AG20443 (cell line): ENCODE measurements at regions not wholly inside any gene's neighbourhood (a gene's known extent, or its start where the extent isn't known, plus 50 kb on each side); places are given as distances from the start of the nearest gene placed in this dataset.

ENCODE experiments used
- DNase-seq: peaks from one replicate; pipeline ENCODE4 v3.0.0; 2012; ENCODE audit warnings: low spot score, mixed read lengths

- DNase-seq, result peak; percentile 88
Measured at GRCh38 chr14:54312166-54312801, 84.5 kb upstream of the CDKN3 start.

- no peak for DNase-seq
Measured at GRCh38 chr14:54314365-54315104, 82.3 kb upstream of the CDKN3 start.

DNA sequence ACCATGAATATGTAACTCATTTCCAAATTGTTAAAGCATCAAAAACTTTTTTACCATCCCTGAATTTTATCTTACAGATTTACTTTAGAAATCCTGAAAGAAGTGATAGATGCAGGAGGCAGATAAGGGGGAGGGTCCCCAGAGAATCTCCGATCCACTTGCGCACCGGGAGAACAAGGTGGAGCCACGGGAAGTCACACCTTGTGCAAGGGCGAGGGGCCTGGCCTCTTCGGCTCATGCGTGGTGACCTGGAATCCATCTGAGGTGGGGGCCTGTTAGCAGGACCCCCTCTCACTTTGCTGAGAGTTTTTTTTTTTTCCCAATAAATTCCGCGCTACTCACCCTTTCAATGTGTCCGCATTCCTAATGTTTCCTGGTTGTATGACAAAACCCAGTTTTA, 80.2 kb upstream of the CDKN3 start:
- no peak for DNase-seq

DNA sequence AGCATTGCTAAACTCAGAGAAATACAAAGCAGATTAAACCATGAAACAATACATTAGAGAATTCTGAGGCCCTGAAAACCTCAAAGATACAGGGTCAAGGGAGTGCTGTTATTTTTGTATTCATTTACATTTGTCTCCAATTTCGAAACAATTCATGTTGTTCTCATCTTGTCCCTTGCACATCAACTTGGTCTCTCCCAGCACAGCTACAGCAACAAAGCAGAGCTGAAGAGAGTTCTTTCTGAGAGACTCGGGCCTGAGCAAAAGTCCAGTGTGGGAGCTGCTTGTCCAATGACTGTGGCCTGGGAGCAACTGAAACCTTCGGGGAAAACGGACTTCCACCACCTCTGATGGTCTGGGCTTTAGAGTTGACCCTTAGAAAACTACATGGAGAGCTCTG, 79.4 kb upstream of the CDKN3 start:
- DNase-seq, result no peak

GRCh38 chr14:54322246-54322645, 74.6 kb upstream of the CDKN3 start:
- DNase-seq, result no peak

- no peak for DNase-seq
Measured at GRCh38 chr14:54322701-54323337, 74.0 kb upstream of the CDKN3 start.

GRCh38 chr14:54325766-54326165, 71.0 kb upstream of the CDKN3 start:
- DNase-seq, result no peak

DNA sequence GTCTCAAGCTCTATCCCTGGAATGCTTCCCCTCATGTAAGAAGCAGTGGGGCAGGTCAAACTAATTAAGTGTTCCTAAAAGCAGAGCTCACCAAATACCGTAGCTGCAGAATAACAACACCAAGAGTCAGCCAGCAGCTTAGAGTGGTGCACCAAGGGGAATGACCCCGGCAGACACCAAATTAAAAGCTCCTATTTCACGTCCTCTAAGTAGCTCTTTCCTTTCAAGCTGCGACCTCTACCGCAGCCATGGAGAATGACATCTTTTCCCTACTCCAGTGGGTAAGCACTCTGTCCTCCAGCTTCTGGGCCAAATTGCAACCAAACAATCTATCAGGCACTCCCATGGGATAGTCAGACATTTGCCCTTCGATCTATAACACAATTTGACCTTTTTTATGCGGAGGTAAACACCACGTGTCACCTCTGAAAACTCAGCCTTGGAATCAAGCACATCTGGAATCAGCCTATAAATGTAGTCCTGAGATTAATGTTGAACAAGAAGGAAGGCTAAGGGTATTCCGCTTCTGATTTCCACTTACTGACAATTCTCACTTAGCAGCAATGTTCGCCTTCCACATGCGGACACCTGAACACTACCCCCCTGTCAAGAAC, 67.6 kb upstream of the CDKN3 start:
- DNase-seq, result peak; percentile 81

DNA sequence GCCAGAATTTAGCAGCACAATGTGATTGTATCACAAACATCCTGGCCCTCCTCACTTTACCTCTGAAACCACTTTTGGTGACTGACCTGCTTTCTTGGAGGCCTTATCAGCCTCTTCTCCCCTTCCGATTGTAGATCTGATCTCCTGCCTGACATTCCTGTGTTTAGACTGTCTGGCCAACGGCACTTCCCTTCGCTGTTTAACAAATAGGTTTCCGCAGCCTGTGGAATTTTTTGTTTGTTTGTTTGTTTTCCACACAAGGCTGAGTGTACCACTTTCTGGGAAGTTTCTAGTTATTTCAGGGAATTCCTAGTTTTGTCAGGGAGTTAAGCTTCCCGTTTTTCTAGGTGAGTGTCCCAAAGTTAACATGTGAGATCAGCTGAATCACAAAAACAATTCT, 65.9 kb upstream of the CDKN3 start:
- DNase-seq, result no peak

- no peak for DNase-seq
Measured at GRCh38 chr14:54331516-54331915, 65.3 kb upstream of the CDKN3 start.

DNA sequence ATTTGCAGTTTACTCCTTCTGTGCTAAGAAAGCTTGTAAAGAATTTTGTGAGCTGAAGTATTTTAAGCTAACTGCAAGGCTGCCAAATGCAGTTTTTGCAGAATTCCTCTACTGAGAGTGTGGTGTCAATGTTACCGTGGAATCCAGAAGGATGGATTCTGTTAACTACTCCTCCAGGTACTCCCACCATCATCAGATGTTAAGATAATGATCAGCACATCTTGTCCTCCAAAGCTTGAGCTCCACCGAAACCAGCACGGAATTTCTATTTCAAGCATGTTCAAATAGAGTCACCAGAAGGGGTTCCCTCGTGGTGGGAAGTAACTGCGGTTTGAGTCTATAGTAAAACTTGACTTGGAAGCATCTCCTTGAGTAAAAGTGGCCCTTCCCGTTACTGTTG, 64.3 kb upstream of the CDKN3 start:
- DNase-seq, result no peak

- no peak for DNase-seq
Measured at GRCh38 chr14:54333511-54333910, 63.3 kb upstream of the CDKN3 start.

DNA sequence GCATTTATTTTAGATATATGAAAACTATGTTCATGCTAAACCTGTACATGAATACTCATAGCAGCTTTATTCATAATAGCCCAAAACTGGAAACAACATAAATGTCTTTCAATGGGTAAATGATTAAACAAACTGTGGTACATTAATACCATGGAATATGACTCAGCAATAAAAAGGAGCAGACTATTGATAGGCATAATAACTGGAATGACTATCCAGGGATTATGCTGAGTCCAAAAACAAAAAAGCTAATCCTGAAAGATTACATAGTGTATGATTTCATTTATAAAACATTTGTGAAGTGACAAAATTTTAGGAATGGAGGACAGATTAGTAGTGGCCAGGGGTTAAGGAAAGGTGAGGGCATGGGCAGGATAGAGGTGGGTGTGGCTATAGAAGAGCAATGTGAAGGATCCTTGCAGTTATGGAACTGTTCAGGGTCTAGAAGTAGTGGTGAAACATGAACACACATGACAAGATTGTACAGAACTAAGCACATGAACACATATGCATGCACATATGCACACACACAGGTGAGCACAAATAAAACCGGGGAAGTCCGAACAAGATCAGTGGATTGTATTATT, 61.1 kb upstream of the CDKN3 start:
- no peak for DNase-seq

DNA sequence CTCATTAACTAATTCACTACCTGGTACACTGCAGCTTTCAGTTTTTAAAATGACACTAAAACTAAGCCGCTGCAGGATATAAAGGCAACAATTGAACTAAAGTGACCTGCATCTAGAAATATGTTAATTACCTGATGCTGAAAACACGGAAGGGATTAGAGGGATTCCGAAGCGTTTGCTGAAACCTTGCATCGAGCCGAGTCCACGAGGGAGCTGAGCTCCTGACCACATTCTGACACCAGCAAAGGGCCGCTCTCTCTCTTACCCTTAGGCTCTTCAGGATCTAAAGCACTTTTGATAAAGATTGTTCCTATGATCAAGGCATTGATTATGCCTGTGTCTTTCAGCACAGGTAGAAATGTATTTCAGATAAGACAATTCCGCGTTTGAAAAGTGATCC, 59.5 kb upstream of the CDKN3 start:
- no peak for DNase-seq

DNA sequence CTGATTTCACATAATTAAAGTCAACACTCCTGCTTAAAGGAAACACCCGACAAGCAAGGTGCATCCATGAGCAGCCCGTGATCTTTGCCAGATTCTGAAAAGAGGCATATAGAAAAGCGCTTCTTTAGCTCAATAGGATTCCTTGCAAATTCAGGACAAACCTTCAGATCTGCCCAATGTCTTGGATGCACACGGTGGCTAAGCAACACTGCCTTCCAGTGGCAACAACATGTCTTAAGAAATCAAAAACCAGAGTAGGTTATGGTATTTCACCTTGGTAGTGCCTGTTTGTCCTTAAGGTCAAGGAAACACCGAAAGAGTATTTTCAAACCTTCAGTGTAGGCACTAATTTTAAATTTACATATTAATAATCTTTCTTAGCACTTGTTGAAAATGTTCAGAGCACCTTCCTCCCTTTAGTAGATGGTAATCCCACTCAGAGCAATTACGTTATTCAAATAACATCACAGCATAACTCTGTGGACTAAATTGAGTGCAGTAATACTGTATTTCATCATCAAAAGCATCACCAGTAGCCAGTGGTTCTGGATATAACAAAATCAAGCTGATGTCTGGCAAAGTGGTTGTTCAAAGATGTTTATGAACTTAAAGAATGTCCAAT, 58.0 kb upstream of the CDKN3 start:
- peak; percentile 61 for DNase-seq

DNA sequence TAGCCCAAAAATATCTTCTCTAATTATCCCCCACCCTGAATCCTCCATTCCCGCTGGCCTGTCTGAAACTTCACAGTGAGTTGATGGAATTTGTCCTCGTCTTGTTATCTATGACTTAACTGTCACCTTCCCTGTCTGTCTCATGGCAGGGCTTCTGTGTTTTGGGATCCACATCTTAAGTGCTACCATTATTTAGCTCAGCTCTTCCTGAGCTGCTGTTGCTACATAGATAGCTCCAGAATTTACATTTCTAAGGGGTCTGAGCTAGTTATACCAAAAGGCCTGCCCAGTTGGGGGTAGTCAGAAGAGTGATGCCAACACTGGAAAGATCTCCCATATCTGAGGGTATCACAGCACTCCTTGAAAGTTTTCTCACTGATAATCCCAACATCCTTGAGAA, 57.0 kb upstream of the CDKN3 start:
- DNase-seq, result no peak

DNA sequence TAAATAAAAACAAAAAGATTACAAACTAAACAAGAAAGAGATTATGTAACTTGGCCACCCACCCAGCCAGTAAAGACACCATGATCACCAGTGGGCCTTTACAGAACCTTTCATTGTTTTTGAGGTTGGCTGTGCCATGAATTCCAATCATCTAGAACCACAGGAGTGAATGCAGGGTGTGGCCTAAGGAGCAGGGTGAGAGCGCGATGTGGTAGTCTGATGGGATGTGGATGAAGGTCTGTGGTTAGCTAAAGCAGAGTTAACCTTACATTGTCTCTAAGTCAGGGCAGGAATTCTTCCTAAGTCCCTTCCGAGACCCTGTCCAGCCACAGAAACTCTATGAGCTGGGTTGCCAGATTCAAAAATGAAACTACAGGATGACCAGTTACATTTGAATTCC, 54.0 kb upstream of the CDKN3 start:
- DNase-seq, result no peak

DNA sequence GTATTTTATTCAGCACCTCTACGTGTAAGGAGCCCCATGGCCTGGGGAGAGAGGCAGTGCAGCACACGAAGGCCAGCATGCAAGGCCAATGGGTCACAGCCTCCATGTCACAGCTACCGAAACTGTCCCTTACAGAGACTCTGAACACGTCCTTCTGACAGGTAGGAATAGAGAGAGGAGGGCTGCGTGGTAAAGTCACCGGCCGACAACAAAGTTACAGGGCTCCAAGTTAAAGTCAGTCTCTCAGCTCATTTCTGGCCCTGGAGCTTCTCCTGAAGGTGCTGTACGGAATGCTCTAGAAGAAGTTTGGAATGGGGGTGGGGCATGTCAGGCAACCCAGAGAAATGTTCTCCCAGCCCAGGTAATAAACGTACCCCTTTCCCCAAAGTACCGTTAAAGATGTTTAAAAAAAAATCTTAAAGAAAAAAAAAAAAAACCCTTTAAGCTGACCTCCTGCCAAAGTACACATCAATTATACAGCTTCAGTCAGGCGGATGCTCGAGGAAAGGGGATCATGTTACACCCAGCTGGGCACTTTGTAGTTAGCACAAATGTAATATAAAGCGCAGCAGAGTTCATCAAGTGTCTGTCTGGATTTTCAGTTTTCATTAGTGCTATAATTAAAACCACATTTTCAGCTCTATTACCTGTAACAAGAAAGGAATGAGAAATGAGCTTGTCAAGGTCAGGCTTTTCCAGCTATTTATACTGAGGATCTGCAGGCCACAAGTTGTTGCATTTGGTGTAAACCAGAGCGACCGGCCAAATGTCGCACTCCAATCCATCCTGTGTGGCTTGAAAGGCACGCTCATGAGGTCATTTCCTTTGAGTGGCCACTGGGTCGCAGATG, 53.3 kb upstream of the CDKN3 start:
- no peak for DNase-seq

DNA sequence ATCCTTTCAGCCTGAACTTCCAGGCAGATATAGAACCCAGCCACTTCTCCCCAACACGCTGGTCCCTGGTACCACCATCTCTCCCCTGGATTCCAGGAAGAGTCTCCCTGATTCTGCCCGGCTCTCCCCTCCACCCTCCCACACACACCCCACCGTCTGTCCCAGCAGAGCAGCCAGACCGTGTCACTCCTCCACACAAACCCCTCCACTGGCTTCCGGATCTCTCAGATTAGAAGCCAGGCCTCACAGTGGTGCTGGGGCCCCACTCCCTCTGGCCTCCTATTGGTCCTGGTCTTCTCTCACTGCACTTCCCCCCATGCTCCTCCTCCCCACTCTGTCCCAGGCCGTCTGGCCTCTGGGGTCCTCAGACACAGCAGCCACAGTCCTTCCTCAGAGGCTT, 52.4 kb upstream of the CDKN3 start:
- no peak for DNase-seq

DNA sequence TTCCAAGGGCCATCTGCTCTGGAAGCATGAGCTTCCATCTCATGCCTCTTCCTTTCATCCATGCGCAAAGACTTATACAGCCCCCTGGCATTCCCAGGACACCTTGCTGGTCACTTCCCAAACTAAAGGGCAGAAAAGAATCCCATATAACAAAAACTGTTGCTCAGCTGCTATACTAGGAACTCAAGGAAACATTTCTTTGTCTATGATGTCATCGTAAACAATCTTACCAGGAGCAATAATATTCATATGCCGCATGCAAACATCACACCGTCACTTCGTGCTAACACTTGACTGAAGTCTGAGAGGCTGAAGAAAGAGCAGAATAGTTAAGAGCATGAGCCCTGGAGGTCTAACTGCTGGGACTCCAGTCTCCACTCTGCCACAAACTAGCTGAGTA, 50.5 kb upstream of the CDKN3 start:
- DNase-seq, result no peak
